Parathyroid adenoma (tissue), 2 donors: ENCODE measurements at regions not wholly inside any gene's neighbourhood (a gene's known extent, or its start where the extent isn't known, plus 50 kb on each side); places are given as distances from the start of the nearest gene placed in this dataset.

ENCODE experiments used
- H2AFZ ChIP-seq: fragments of 300-600 bp; sonication (generic); one replicate; pipeline ENCODE4 v1.7.0; 2017; ENCODE audit warnings: antibody characterized with exemption, mild to moderate bottlenecking
- H3K27ac ChIP-seq: fragments of 300-600 bp; sonication (generic); one replicate; pipeline ENCODE4 v1.7.0; 2017
- H3K27me3 ChIP-seq: fragments of 300-600 bp; sonication (generic); one replicate; pipeline ENCODE4 v1.7.0; 2017; ENCODE audit warnings: low read length; ENCODE audit not compliant: control insufficient read depth, insufficient read depth
- H3K36me3 ChIP-seq: fragments of 300-600 bp; sonication (generic); one replicate; pipeline ENCODE4 v1.7.0; 2017; ENCODE audit warnings: low read length; ENCODE audit not compliant: control insufficient read depth, insufficient read depth
- H3K4me1 ChIP-seq: fragments of 300-600 bp; sonication (generic); one replicate; pipeline ENCODE4 v1.7.0; 2017; ENCODE audit warnings: control low read depth
- H3K4me2 ChIP-seq: fragments of 300-600 bp; sonication (generic); one replicate; pipeline ENCODE4 v1.7.0; 2017; ENCODE audit warnings: low read length
- H3K4me3 ChIP-seq: fragments of 300-600 bp; sonication (generic); one replicate; pipeline ENCODE4 v1.7.0; 2017; ENCODE audit warnings: low read depth, low read length
- H3K79me2 ChIP-seq: fragments of 300-600 bp; sonication (generic); one replicate; pipeline ENCODE4 v1.7.0; 2017; ENCODE audit warnings: control low read depth
- H3K9ac ChIP-seq: fragments of 300-600 bp; sonication (generic); one replicate; pipeline ENCODE4 v1.7.0; 2017; ENCODE audit warnings: mild to moderate bottlenecking
- H3K9me3 ChIP-seq: fragments of 300-600 bp; sonication (generic); one replicate; pipeline ENCODE4 v1.7.0; 2017; ENCODE audit warnings: low read length; ENCODE audit not compliant: control insufficient read depth
- TF ChIP-seq, protein P1 (sequence below): fragments of 300-600 bp; sonication (generic); IDR thresholded peaks from one replicate; pipeline ENCODE4 v1.7.0; 2017; ENCODE audit warnings: antibody characterized with exemption, mild to moderate bottlenecking
- donor health status: primary hyperparathyroidism.

DNA sequence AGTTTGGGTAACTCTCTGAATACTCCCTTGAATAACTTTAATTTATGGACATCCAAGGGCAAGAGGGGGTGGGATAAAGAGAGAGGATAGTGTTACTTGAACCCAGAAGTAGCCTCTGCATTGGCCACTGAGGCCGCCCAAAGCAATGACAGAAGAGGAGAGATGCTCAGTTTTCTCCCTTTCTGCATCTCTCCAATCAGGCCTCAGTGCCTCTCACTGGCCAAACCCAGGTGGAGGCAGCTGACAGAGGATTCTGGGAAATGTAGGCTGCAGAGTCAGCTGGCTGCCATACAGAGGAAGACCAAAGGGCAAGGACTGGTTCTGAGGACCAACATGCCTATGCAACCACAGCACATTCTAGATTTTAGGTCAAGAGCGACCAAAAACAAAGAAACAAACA lies 719.4 kb downstream of the MAT2B start:
- no peak overlapping the region for H3K27ac ChIP-seq
- H3K9ac ChIP-seq: no peak overlapping the region
- H2AFZ ChIP-seq: no peak overlapping the region
- no peaks in the 10 kb centered on the region for H3K9me3 ChIP-seq
- no peak overlapping the region for H3K4me3 ChIP-seq
- H3K4me1 ChIP-seq: no peaks in the 10 kb centered on the region
- no peaks in the 10 kb centered on the region for H3K36me3 ChIP-seq
- H3K79me2 ChIP-seq: no peaks in the 10 kb centered on the region
- H3K4me2 ChIP-seq: no peak overlapping the region
- TF ChIP-seq, protein P1, sequence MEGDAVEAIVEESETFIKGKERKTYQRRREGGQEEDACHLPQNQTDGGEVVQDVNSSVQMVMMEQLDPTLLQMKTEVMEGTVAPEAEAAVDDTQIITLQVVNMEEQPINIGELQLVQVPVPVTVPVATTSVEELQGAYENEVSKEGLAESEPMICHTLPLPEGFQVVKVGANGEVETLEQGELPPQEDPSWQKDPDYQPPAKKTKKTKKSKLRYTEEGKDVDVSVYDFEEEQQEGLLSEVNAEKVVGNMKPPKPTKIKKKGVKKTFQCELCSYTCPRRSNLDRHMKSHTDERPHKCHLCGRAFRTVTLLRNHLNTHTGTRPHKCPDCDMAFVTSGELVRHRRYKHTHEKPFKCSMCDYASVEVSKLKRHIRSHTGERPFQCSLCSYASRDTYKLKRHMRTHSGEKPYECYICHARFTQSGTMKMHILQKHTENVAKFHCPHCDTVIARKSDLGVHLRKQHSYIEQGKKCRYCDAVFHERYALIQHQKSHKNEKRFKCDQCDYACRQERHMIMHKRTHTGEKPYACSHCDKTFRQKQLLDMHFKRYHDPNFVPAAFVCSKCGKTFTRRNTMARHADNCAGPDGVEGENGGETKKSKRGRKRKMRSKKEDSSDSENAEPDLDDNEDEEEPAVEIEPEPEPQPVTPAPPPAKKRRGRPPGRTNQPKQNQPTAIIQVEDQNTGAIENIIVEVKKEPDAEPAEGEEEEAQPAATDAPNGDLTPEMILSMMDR: no peak
- no peaks in the 10 kb centered on the region for H3K27me3 ChIP-seq

DNA sequence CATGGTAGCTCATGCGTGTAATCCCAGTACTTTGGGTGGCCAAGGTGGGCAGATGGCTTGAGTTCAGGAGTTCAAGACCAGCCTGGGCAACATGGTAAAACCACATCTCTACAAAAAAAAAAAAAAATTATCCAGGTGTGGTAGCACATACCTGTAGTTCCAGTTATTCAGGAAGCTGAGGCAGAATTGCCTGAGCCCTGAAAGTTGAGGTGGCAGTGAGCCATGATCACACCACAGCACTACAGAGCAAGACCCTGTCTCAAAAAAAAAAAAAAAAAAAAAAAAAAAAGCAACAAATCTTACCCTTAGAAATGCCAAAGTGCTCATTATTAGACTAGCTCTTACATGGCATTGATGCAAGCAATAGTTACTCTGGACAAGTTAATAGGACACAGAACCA lies 724.9 kb downstream of the MAT2B start:
- H3K36me3 ChIP-seq: no peaks in the 10 kb centered on the region
- no peaks in the 10 kb centered on the region for H3K27me3 ChIP-seq
- H3K79me2 ChIP-seq: no peaks in the 10 kb centered on the region
- no peak overlapping the region for H3K27ac ChIP-seq
- TF ChIP-seq, protein P1: no peak
- no peaks in the 10 kb centered on the region for H3K4me1 ChIP-seq
- H3K9ac ChIP-seq: no peak overlapping the region
- H3K4me2 ChIP-seq: no peak overlapping the region
- no peak overlapping the region for H3K4me3 ChIP-seq
- H2AFZ ChIP-seq: no peak overlapping the region
- no peaks in the 10 kb centered on the region for H3K9me3 ChIP-seq

DNA sequence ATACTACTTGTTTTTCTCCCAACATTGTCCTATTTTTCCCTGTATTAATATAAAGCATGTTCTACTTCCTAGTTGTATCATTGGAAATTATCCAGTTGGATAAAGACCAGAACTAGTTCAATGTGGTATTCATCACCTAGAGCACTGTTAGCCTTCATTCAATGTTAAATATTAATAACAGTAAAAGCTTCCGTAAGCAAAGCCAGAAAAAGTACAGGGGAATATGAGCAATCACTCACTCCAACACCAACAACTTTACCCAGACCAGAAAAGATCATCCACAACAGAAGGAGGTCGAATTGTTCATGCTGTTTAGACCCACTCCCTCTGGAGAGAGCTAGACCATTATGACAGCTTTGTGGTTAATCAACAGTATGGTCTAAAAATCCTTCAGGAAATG lies 728.4 kb downstream of the MAT2B start:
- Histone ChIP-seq H3K4me3 (no peak overlapping the region), H3K9ac (no peak overlapping the region), H3K27ac (no peak overlapping the region), H3K4me1 (no peaks in the 10 kb centered on the region), H3K27me3 (no peaks in the 10 kb centered on the region), H3K4me2 (no peak overlapping the region), H3K9me3 (no peaks in the 10 kb centered on the region), H2AFZ (no peak overlapping the region), H3K36me3 (no peaks in the 10 kb centered on the region), H3K79me2 (no peaks in the 10 kb centered on the region)
- TF ChIP-seq, protein P1: no peak

DNA sequence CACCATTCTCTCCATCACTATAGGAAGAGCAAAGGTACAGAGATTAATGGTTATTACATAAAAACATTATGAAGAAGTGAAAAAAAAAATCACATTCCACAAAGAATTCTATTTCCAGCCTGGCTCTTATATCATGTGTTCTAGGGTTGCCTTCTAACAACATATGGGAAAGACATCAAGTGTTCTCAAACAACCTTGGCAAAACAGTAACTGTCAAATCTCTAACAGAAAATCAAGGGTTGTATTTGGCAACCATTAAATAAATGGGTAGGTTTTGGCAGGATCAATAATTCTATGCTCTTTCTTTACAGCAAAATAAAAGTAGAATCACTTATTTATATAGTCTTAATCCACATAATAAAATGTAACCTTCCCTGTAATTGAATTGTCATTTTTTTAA lies 728.9 kb downstream of the MAT2B start:
- no peaks in the 10 kb centered on the region for H3K79me2 ChIP-seq
- TF ChIP-seq, protein P1: no peak
- no peaks in the 10 kb centered on the region for H3K4me1 ChIP-seq
- H3K27ac ChIP-seq: no peak overlapping the region
- H3K27me3 ChIP-seq: no peaks in the 10 kb centered on the region
- no peak overlapping the region for H3K4me3 ChIP-seq
- no peaks in the 10 kb centered on the region for H3K36me3 ChIP-seq
- no peaks in the 10 kb centered on the region for H3K9me3 ChIP-seq
- H3K9ac ChIP-seq: no peak overlapping the region
- no peak overlapping the region for H2AFZ ChIP-seq
- H3K4me2 ChIP-seq: no peak overlapping the region

DNA sequence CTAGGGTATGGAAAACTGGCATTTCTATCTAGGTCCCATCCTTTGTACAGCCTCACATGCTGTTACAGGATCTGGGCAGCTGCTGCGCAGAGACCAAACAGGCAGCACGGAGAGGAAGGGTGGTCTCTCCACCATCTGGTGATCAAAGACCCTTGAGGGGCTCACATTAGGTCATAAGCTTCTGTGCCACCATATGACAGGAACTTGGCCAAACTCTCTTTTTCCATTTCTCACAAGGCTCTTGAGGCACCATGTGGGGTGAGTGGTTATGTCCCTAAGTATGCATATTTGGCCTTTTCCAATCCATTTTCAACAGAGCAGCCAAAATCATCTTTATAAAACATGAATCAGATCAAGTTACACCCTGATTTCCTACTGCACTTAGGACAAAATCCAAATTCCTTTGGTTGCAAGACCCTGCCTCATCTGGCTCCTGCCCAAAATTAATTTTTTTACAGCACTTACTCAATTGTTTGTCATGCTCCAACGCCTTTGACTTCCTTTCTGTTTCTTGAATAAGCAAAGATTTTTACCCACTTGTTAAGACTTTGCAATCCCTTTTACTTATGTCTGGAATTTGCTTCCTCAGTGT lies 730.0 kb downstream of the MAT2B start:
- TF ChIP-seq, protein P1: no peak
- Histone ChIP-seq H3K36me3 (no peaks in the 10 kb centered on the region), H3K9ac (no peak overlapping the region), H3K9me3 (no peaks in the 10 kb centered on the region), H3K27ac (no peak overlapping the region), H2AFZ (no peak overlapping the region), H3K27me3 (no peaks in the 10 kb centered on the region), H3K79me2 (no peaks in the 10 kb centered on the region), H3K4me3 (no peak overlapping the region), H3K4me1 (no peaks in the 10 kb centered on the region), H3K4me2 (no peak overlapping the region)
